Ovary (tissue), 3 donors: ENCODE measurements at regions not wholly inside any gene's neighbourhood (a gene's known extent, or its start where the extent isn't known, plus 50 kb on each side); places are given as distances from the start of the nearest gene placed in this dataset.

Experiments
- CTCF ChIP-seq, 3 donors: fragments of 450-650 bp in 2 of 3; fragments of 200-600 bp in 1 of 3; IDR thresholded peaks; one replicate each; pipeline versions ENCODE4 v1.5.1 to v1.8.0; 2016 to 2022; ENCODE audit warnings: antibody characterized with exemption in 3 of 3, mild to moderate bottlenecking in 1 of 3
- EP300 ChIP-seq: sonication (generic); formaldehyde crosslinking; IDR thresholded peaks from one replicate; pipeline ENCODE4 v1.6.1; 2017; ENCODE audit warnings: antibody characterized with exemption
- POLR2A ChIP-seq: fragments of 450-650 bp; IDR thresholded peaks from one replicate; pipeline ENCODE4 v1.6.1; 2017; ENCODE audit warnings: antibody characterized with exemption, mild to moderate bottlenecking, moderate library complexity
- donor health status: DM: no; HTN: no; CAD: no.

GRCh38 chr12:124185971-124186686 is 108.8 kb upstream of the RFLNA start:
- TF ChIP-seq CTCF (IDR thresholded peaks at IDR 0.05) (no peak), POLR2A (no peak), EP300 (no peak)
